ENCODE measurements at regions not wholly inside any gene's neighbourhood (a gene's known extent, or its start where the extent isn't known, plus 50 kb on each side); places are given as distances from the start of the nearest gene placed in this dataset.

DNA sequence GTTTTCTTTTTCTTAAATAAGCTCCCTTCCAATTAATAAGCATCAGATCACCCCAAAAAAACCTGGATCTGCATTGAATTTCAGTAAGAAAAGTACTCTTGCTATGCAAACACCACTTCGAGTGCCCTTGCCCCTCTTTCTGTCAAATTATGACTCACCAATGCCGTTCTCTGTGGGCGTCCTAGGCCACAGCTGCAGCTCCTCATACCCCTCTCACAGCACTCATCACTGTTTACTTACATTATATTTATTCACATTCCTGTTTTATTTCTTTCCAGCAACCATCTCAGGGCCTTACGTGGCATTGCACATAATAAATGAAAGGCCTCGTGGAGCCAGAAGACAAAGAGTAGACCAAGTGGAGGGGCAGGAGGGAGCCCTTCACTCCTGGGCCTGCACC is 99.1 kb upstream of the CTTNBP2NL start:
- ATAC-seq (no peak), DNase-seq (no peak)
- Histone ChIP-seq H3K9me3 (ENCODE audit: control insufficient read depth, insufficient read depth, low read length) (no peaks in the 10 kb centered on the region), H3K27me3 (ENCODE audit: control insufficient read depth, insufficient read depth, low read length) (no peaks in the 10 kb centered on the region), H3K4me1 (ENCODE audit: control insufficient read depth, insufficient read depth, low read length) (no peaks in the 10 kb centered on the region), H3K36me3 (ENCODE audit: control insufficient read depth, insufficient read depth, low read length) (no peaks in the 10 kb centered on the region), H3K27ac (ENCODE audit: low read length) (no peak overlapping the region), H3K4me3 (ENCODE audit: low read length) (no peak overlapping the region)
- Mint-ChIP-seq H3K9me3 (no peaks in the 10 kb centered on the region), H3K4me3 (no peak overlapping the region), H3K27ac (no peak overlapping the region), H3K36me3 (no peaks in the 10 kb centered on the region), H3K4me1 (no peaks in the 10 kb centered on the region), H3K27me3 (ENCODE audit: low read depth in 2 of 2) (peaks cover 6 to 18% of the 10 kb centered on the region in 2 donors)
- WGBS (ENCODE audit: insufficient coverage) = 68% methylated on average over 5 of the region's 5 CpGs
- TF ChIP-seq, protein P1, sequence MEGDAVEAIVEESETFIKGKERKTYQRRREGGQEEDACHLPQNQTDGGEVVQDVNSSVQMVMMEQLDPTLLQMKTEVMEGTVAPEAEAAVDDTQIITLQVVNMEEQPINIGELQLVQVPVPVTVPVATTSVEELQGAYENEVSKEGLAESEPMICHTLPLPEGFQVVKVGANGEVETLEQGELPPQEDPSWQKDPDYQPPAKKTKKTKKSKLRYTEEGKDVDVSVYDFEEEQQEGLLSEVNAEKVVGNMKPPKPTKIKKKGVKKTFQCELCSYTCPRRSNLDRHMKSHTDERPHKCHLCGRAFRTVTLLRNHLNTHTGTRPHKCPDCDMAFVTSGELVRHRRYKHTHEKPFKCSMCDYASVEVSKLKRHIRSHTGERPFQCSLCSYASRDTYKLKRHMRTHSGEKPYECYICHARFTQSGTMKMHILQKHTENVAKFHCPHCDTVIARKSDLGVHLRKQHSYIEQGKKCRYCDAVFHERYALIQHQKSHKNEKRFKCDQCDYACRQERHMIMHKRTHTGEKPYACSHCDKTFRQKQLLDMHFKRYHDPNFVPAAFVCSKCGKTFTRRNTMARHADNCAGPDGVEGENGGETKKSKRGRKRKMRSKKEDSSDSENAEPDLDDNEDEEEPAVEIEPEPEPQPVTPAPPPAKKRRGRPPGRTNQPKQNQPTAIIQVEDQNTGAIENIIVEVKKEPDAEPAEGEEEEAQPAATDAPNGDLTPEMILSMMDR (IDR thresholded peaks at IDR 0.05) = no peak
- intact Hi-C loops (cut with micrococcal nuclease) = no loop called here

DNA sequence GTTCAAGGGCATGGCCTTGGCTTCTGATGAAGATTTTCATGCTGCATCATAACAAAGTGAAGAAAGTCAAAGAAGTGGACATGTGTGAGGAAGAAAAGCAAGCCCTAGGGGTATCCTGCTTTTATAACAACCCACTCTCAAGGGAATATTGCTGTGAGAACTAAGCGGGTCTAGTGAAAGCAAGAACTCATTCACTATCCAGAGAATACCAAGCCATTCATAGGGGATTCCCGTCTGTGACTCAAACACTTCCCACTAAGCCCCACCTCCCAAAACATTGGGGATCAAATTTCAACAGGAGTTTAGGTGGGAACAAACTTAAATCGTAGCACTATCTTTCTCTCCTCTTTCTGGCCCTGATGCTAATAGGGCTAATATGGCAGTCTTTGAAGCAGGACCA is 98.5 kb upstream of the CTTNBP2NL start:
- no peak for ATAC-seq

DNA sequence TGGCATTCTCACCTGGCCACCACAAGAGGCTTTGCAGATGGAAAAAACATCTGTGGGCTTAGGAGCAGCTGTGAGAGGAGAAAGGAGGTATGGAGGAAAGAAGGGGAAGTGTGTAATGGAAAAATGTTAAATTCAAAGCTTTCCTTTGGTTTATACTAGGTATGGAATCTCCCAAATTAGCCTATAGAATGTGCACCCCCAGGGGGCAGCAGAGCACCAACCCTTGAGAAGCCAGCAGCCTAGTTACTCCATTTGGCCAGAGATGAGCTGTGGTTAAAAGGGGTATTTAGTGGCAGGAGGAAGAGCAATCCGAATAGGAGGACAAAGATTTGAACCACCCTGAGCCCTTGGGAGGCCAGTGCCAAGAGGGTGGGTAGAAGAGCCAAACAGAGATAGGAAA is 97.5 kb upstream of the CTTNBP2NL start:
- no peak overlapping the region for H3K4me3 Mint-ChIP-seq
- Histone ChIP-seq H3K4me3 (ENCODE audit: low read length) (no peak overlapping the region), H3K27ac (ENCODE audit: low read length) (no peak overlapping the region), H3K4me1 (ENCODE audit: control insufficient read depth, insufficient read depth, low read length) (no peaks in the 10 kb centered on the region), H3K36me3 (ENCODE audit: control insufficient read depth, insufficient read depth, low read length) (no peaks in the 10 kb centered on the region), H3K27me3 (ENCODE audit: control insufficient read depth, insufficient read depth, low read length) (no peaks in the 10 kb centered on the region), H3K9me3 (ENCODE audit: control insufficient read depth, insufficient read depth, low read length) (no peaks in the 10 kb centered on the region)
- ATAC-seq = no peak
- 25% methylated on average over 1 of the region's 1 CpG for WGBS (ENCODE audit: insufficient coverage)
- H3K9me3 Mint-ChIP-seq = no peaks in the 10 kb centered on the region
- TF ChIP-seq, protein P1 (IDR thresholded peaks at IDR 0.05) = no peak
- no peaks in the 10 kb centered on the region for H3K36me3 Mint-ChIP-seq
- H3K27me3 Mint-ChIP-seq (ENCODE audit: low read depth in 2 of 2) = peaks cover 6 to 18% of the 10 kb centered on the region in 2 donors
- no peaks in the 10 kb centered on the region for H3K4me1 Mint-ChIP-seq
- no peak overlapping the region for H3K27ac Mint-ChIP-seq
- intact Hi-C loops (cut with micrococcal nuclease) = no loop called here
- DNase-seq = peak in 1 of 2 donors; percentile 67

More for the DNA sequence above, 98.5 kb upstream of the CTTNBP2NL start:
- Histone ChIP-seq H3K27me3 (ENCODE audit: control insufficient read depth, insufficient read depth, low read length) (no peaks in the 10 kb centered on the region), H3K36me3 (ENCODE audit: control insufficient read depth, insufficient read depth, low read length) (no peaks in the 10 kb centered on the region), H3K4me3 (ENCODE audit: low read length) (no peak overlapping the region), H3K9me3 (ENCODE audit: control insufficient read depth, insufficient read depth, low read length) (no peaks in the 10 kb centered on the region), H3K4me1 (ENCODE audit: control insufficient read depth, insufficient read depth, low read length) (no peaks in the 10 kb centered on the region), H3K27ac (ENCODE audit: low read length) (no peak overlapping the region)
- intact Hi-C loops (cut with micrococcal nuclease) = no loop called here
- TF ChIP-seq, protein P1 (IDR thresholded peaks at IDR 0.05) = no peak
- Mint-ChIP-seq H3K36me3 (no peaks in the 10 kb centered on the region), H3K4me3 (no peak overlapping the region), H3K27ac (no peak overlapping the region), H3K4me1 (no peaks in the 10 kb centered on the region), H3K27me3 (ENCODE audit: low read depth in 2 of 2) (peaks cover 6 to 18% of the 10 kb centered on the region in 2 donors), H3K9me3 (no peaks in the 10 kb centered on the region)
- 74% methylated on average over 3 of the region's 3 CpGs for WGBS (ENCODE audit: insufficient coverage)
- no peak for DNase-seq

DNA sequence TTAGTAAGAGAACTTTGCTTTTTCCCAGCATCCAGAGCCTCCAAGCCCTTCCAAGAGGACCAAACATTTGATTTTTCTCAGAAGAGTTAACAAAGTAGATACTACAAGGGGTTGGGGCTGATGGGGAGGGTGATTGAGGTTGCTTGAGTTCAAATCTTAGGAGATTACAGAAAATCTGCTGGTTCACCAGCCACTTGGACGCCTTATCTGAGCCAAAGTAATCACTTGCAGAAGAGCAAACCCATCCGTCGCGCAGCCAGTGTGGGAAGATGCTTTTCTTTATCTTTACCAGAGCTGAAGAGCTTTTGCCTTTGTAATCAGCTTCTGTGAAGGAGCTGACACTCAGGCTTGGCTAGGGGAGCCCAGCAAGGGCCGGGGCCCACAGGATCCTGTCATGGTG is 91.9 kb upstream of the CTTNBP2NL start:
- Mint-ChIP-seq H3K4me1 (no peaks in the 10 kb centered on the region), H3K4me3 (no peak overlapping the region), H3K27me3 (ENCODE audit: low read depth in 2 of 2) (peaks cover 19 to 56% of the 10 kb centered on the region in 2 donors), H3K9me3 (no peaks in the 10 kb centered on the region), H3K27ac (no peak overlapping the region), H3K36me3 (no peaks in the 10 kb centered on the region)
- H3K27me3 ChIP-seq (ENCODE audit: control insufficient read depth, insufficient read depth, low read length) = no peaks in the 10 kb centered on the region
- no peak overlapping the region for H3K27ac ChIP-seq (ENCODE audit: low read length)
- no peak overlapping the region for H3K4me3 ChIP-seq (ENCODE audit: low read length)
- intact Hi-C loops (cut with micrococcal nuclease) = no loop called here
- DNase-seq = no peak
- no peaks in the 10 kb centered on the region for H3K4me1 ChIP-seq (ENCODE audit: control insufficient read depth, insufficient read depth, low read length)
- H3K36me3 ChIP-seq (ENCODE audit: control insufficient read depth, insufficient read depth, low read length) = no peaks in the 10 kb centered on the region
- ATAC-seq = no peak
- TF ChIP-seq, protein P1 (IDR thresholded peaks at IDR 0.05) = no peak
- no peaks in the 10 kb centered on the region for H3K9me3 ChIP-seq (ENCODE audit: control insufficient read depth, insufficient read depth, low read length)
- WGBS (ENCODE audit: insufficient coverage) = 92% methylated on average over 5 of the region's 5 CpGs

Measured in natural killer cell (primary cell).